ENCODE measurements at regions not wholly inside any gene's neighbourhood (a gene's known extent, or its start where the extent isn't known, plus 50 kb on each side); places are given as distances from the start of the nearest gene placed in this dataset.

DNA sequence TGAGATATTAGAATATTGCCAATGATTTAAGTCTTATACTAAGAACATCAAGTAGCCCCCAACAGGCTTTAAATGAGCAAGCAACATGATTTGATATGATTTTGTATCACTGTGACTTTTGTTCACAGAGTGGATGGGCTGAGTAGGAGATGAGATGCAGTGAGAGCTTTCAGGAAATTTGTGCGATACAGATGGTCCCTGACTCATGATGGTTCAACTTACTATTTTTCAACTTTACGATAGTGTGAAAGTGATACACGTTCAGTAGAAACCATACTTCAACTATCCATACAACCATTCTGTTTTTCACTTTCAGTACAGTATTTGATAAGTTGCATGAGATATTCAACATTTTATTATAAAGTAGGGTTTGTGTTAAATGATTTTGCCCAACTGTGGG is 78.7 kb upstream of the NWD2 start:
- TF ChIP-seq, protein P1, sequence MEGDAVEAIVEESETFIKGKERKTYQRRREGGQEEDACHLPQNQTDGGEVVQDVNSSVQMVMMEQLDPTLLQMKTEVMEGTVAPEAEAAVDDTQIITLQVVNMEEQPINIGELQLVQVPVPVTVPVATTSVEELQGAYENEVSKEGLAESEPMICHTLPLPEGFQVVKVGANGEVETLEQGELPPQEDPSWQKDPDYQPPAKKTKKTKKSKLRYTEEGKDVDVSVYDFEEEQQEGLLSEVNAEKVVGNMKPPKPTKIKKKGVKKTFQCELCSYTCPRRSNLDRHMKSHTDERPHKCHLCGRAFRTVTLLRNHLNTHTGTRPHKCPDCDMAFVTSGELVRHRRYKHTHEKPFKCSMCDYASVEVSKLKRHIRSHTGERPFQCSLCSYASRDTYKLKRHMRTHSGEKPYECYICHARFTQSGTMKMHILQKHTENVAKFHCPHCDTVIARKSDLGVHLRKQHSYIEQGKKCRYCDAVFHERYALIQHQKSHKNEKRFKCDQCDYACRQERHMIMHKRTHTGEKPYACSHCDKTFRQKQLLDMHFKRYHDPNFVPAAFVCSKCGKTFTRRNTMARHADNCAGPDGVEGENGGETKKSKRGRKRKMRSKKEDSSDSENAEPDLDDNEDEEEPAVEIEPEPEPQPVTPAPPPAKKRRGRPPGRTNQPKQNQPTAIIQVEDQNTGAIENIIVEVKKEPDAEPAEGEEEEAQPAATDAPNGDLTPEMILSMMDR (IDR thresholded peaks at IDR 0.05; ENCODE audit: low read depth, low read length), result no peak
- H3K4me3 ChIP-seq (replicated peaks in 1 of 2; ENCODE audit: low read depth in 2 of 2, low read length in 2 of 2), result no peak overlapping the region
- DNase-seq (ENCODE audit: low read depth in 2 of 2), result no peak

DNA sequence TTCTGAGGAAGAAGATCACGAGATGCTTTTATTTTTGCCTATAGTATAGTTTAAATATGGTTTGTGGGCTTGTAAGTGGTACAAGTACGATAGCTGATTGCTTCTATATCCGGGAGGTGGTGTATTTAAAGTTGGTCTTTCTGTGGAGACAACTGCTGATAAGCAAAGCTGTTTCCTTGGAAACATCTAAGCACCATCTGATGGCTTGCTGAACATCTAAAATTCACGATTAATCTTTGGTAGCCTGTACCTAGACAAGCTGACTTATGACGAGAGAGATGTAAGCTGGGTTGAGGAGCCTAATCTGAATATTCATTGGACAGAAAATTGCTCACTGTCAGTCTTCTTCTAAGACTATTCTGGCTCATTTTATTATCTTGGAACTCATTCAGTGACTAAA is 74.6 kb upstream of the NWD2 start:
- TF ChIP-seq, protein P1 (IDR thresholded peaks at IDR 0.05; ENCODE audit: low read depth, low read length), result no peak
- DNase-seq (ENCODE audit: low read depth in 2 of 2), result no peak
- H3K4me3 ChIP-seq (replicated peaks in 1 of 2; ENCODE audit: low read depth in 2 of 2, low read length in 2 of 2), result no peak overlapping the region

DNA sequence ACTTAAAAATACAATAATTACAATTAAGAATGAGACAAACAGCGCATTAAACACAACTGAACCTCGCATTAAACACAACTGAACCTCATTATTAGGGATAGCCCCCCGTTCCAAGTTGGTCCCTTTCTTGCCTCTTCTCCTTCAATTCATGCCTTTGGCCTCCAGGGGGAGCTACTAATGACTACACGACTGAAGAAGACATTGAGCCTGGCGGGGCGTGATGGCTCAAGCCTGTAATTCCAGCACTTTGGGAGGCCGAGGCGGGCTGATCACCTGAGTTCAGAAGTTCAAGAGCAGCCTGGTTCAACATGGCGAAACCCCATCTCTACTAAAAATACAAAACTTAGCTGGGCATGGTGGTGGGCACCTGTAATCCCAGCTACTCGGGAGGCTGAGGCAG is 56.4 kb upstream of the NWD2 start:
- no peak overlapping the region for H3K4me3 ChIP-seq (replicated peaks in 1 of 2; ENCODE audit: low read depth in 2 of 2, low read length in 2 of 2)
- DNase-seq (ENCODE audit: low read depth in 2 of 2), result no peak
- TF ChIP-seq, protein P1 (IDR thresholded peaks at IDR 0.05; ENCODE audit: low read depth, low read length), result no peak
